ENCODE measurements at regions not wholly inside any gene's neighbourhood (a gene's known extent, or its start where the extent isn't known, plus 50 kb on each side); places are given as distances from the start of the nearest gene placed in this dataset.

- FAIRE-seq, result no peak
Observed at GRCh38 chr7:114859477-114859876, 62.4 kb upstream of the MDFIC start.

DNA sequence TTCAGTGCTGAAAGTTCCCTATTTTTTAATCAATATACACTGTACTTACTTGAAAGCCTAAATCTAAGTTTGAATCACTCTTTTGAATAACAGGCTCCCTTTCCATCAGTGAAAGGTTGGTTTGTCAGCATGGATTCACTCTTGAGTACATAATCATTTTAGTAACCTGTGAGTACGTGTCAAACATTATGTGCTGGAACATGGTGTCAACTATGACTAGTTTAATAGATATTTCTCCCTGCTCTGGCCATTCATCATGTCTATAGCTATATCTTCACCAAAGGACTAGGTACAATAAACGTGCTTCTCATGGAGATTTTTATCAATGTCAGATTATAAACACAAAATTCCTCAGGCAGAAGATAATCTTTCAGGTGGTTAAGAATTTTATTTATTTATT is 61.7 kb upstream of the MDFIC start:
- FAIRE-seq, result no peak

GRCh38 chr7:114862406-114862805 is 59.5 kb upstream of the MDFIC start:
- no peak for FAIRE-seq

DNA sequence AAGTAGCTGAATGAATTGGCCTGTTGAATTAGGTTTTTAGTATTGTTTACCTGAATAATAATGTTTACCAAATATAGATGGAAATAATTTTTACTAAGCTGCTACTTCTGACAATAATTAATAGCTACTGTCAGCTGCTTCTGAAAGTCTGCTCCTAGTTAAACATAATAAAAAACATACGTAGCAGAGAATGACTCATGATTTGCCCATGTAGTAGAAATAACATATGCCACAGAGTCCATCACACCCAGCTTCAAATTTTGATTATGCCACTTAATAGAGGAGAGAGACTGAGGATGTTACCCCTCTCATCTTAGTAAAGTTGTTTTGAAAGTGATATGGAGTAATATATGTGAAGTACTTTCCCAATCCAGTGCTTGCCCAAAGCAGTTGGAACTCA is 57.6 kb upstream of the MDFIC start:
- FAIRE-seq, result no peak

- FAIRE-seq, result no peak
Observed at GRCh38 chr7:114865564-114865963, 56.3 kb upstream of the MDFIC start.

Data from endometrium (tissue), 2 donors.